Kidney epithelial cell (primary cell): ENCODE measurements at regions not wholly inside any gene's neighbourhood (a gene's known extent, or its start where the extent isn't known, plus 50 kb on each side); places are given as distances from the start of the nearest gene placed in this dataset.

Source experiments
- DNase-seq: peaks from one replicate; pipeline ENCODE4 v3.0.0-alpha.2; 2010; ENCODE audit warnings: low read depth
- H3K27me3 ChIP-seq: 2 replicates; pipeline ENCODE4 v1.6.0; 2011; ENCODE audit warnings: low read length; ENCODE audit not compliant: control insufficient read depth, insufficient read depth
- H3K36me3 ChIP-seq: 2 replicates; pipeline ENCODE4 v1.5.1; 2011; ENCODE audit warnings: low read length; ENCODE audit not compliant: control insufficient read depth, insufficient read depth
- H3K4me3 ChIP-seq: 2 replicates; pipeline ENCODE4 v1.5.1; 2011; ENCODE audit warnings: low read depth, mild to moderate bottlenecking, control low read depth, low read length
- CTCF ChIP-seq: IDR thresholded peaks from 2 replicates; pipeline ENCODE4 v1.5.1; 2011; ENCODE audit warnings: mild to moderate bottlenecking, moderate library complexity, low read length, control low read depth, inconsistent platforms; ENCODE audit not compliant: insufficient read depth, poor library complexity, severe bottlenecking

- no peak for TF ChIP-seq CTCF
- H3K27me3 ChIP-seq, result no peaks in the 10 kb centered on the region
- no peak for DNase-seq
- H3K4me3 ChIP-seq, result no peak overlapping the region
- H3K36me3 ChIP-seq, result no peaks in the 10 kb centered on the region
Measured at GRCh38 chr3:17811646-17812045, 69.2 kb upstream of the TBC1D5 start.

GRCh38 chr3:17810759-17811158 is 68.3 kb upstream of the TBC1D5 start:
- Histone ChIP-seq H3K36me3 (no peaks in the 10 kb centered on the region), H3K4me3 (no peak overlapping the region), H3K27me3 (no peaks in the 10 kb centered on the region)
- no peak for DNase-seq
- TF ChIP-seq CTCF, result peak; percentile 37

GRCh38 chr3:17808994-17809393 is 66.6 kb upstream of the TBC1D5 start:
- TF ChIP-seq CTCF, result no peak
- no peak for DNase-seq

GRCh38 chr3:17806876-17807275 is 64.4 kb upstream of the TBC1D5 start:
- H3K27me3 ChIP-seq, result no peaks in the 10 kb centered on the region
- TF ChIP-seq CTCF, result no peak
- no peak overlapping the region for H3K4me3 ChIP-seq
- no peaks in the 10 kb centered on the region for H3K36me3 ChIP-seq
- DNase-seq, result no peak

More at GRCh38 chr3:17808994-17809393, 66.6 kb upstream of the TBC1D5 start:
- Histone ChIP-seq H3K4me3 (no peak overlapping the region), H3K36me3 (no peaks in the 10 kb centered on the region), H3K27me3 (no peaks in the 10 kb centered on the region)

- no peaks in the 10 kb centered on the region for H3K36me3 ChIP-seq
- H3K4me3 ChIP-seq, result no peak overlapping the region
- TF ChIP-seq CTCF, result no peak
- DNase-seq, result no peak
- no peaks in the 10 kb centered on the region for H3K27me3 ChIP-seq
Measured at GRCh38 chr3:17806201-17806600, 63.8 kb upstream of the TBC1D5 start.

GRCh38 chr3:17805461-17805940 is 63.1 kb upstream of the TBC1D5 start:
- Histone ChIP-seq H3K4me3 (no peak overlapping the region), H3K36me3 (no peaks in the 10 kb centered on the region), H3K27me3 (no peaks in the 10 kb centered on the region)
- no peak for DNase-seq
- TF ChIP-seq CTCF, result no peak
